Inferior parietal cortex (tissue), 1 donor: ENCODE measurements at regions not wholly inside any gene's neighbourhood (a gene's known extent, or its start where the extent isn't known, plus 50 kb on each side); places are given as distances from the start of the nearest gene placed in this dataset.
"Not testable (repeated sequence)": the region's sequence is repeated elsewhere in the genome, so short reads cannot be mapped to it uniquely, and the experiment has no call there.

Source experiments
- DNase-seq: peaks from one replicate; pipeline ENCODE4 v3.0.0-alpha.2; 2016; ENCODE audit errors: extremely low spot score

GRCh38 chr2:235394278-235394828 is 99.5 kb upstream of the AGAP1 start:
- no peak for DNase-seq

- no peak for DNase-seq
Measured at GRCh38 chr2:235396071-235396846, 97.6 kb upstream of the AGAP1 start.

- no peak for DNase-seq
Measured at GRCh38 chr2:235398321-235398720, 95.5 kb upstream of the AGAP1 start.

- DNase-seq, result no peak
Measured at GRCh38 chr2:235399895-235400294, 93.9 kb upstream of the AGAP1 start.

- no peak for DNase-seq
Measured at GRCh38 chr2:235402422-235402821, 91.4 kb upstream of the AGAP1 start.

GRCh38 chr2:235405612-235406361 is 88.1 kb upstream of the AGAP1 start:
- no peak for DNase-seq

GRCh38 chr2:235406430-235406829 is 87.4 kb upstream of the AGAP1 start:
- DNase-seq, result no peak

- no peak for DNase-seq
Measured at GRCh38 chr2:235411905-235412485, 81.8 kb upstream of the AGAP1 start.

GRCh38 chr2:235413064-235413463 is 80.8 kb upstream of the AGAP1 start:
- DNase-seq, result no peak

GRCh38 chr2:235414422-235414821 is 79.4 kb upstream of the AGAP1 start:
- no peak for DNase-seq

GRCh38 chr2:235416858-235417499 is 76.9 kb upstream of the AGAP1 start:
- DNase-seq, result no peak

GRCh38 chr2:235418918-235419317 is 74.9 kb upstream of the AGAP1 start:
- DNase-seq, result no peak

- DNase-seq, result no peak
Measured at GRCh38 chr2:235419996-235420395, 73.8 kb upstream of the AGAP1 start.

- no peak for DNase-seq
Measured at GRCh38 chr2:235421618-235422017, 72.2 kb upstream of the AGAP1 start.

- DNase-seq, result no peak
Measured at GRCh38 chr2:235430366-235431083, 63.3 kb upstream of the AGAP1 start.

- no peak for DNase-seq
Measured at GRCh38 chr2:235432741-235433520, 60.9 kb upstream of the AGAP1 start.

- DNase-seq, result peak; percentile 68
Measured at GRCh38 chr2:235433860-235434259, 60.0 kb upstream of the AGAP1 start.

- no peak for DNase-seq
Measured at GRCh38 chr2:235439959-235440662, 53.7 kb upstream of the AGAP1 start.

GRCh38 chr2:235443580-235443979 is 50.3 kb upstream of the AGAP1 start:
- DNase-seq, result not testable (repeated sequence)
